Liver (tissue), 8 donors: ENCODE measurements at regions not wholly inside any gene's neighbourhood (a gene's known extent, or its start where the extent isn't known, plus 50 kb on each side); places are given as distances from the start of the nearest gene placed in this dataset.

Experiments
- DNase-seq: peaks from one replicate; pipeline ENCODE4 v3.0.0-alpha.2; 2017; ENCODE audit warnings: low spot score
- H3K27ac ChIP-seq, 2 donors: one replicate each; pipeline ENCODE4 v1.7.0; 2013; ENCODE audit warnings: inconsistent platforms in 2 of 2, low read length in 2 of 2, control low read depth in 1 of 2, low read depth in 1 of 2, mild to moderate bottlenecking in 1 of 2
- H3K27me3 ChIP-seq, 4 donors: one replicate each; pipeline versions ENCODE4 v1.6.1 to v1.7.0; 2013; ENCODE audit warnings: low read length in 3 of 4, inconsistent platforms in 1 of 4, mild to moderate bottlenecking in 1 of 4, moderate library complexity in 1 of 4; ENCODE audit not compliant: control insufficient read depth in 4 of 4, insufficient read depth in 4 of 4
- H3K36me3 ChIP-seq, 4 donors: one replicate each; pipeline versions ENCODE4 v1.6.1 to v1.7.0; 2013; ENCODE audit warnings: low read length in 3 of 4, mild to moderate bottlenecking in 3 of 4, low read depth in 1 of 4, moderate library complexity in 1 of 4; ENCODE audit not compliant: control insufficient read depth in 4 of 4, insufficient read depth in 3 of 4
- H3K4me1 ChIP-seq, 4 donors: one replicate each; pipeline versions ENCODE4 v1.6.1 to v1.7.0; 2013; ENCODE audit warnings: low read length in 3 of 4, mild to moderate bottlenecking in 3 of 4, moderate library complexity in 1 of 4; ENCODE audit not compliant: control insufficient read depth in 4 of 4, insufficient read depth in 4 of 4
- H3K4me3 ChIP-seq, 3 donors: one replicate each; pipeline versions ENCODE4 v1.6.1 to v1.7.0; 2013; ENCODE audit warnings: low read length in 3 of 3, control low read depth in 1 of 3, low read depth in 1 of 3, mild to moderate bottlenecking in 1 of 3
- H3K9ac ChIP-seq, 2 donors: one replicate each; pipeline ENCODE4 v1.7.0; 2013; ENCODE audit warnings: low read length in 2 of 2, mild to moderate bottlenecking in 2 of 2, moderate library complexity in 2 of 2, control low read depth in 1 of 2, low read depth in 1 of 2
- H3K9me3 ChIP-seq, 4 donors: one replicate each; pipeline versions ENCODE4 v1.6.1 to v1.7.0; 2013; ENCODE audit warnings: low read length in 3 of 4; ENCODE audit not compliant: control insufficient read depth in 4 of 4
- ATF3 ChIP-seq: IDR thresholded peaks from 2 replicates; pipeline ENCODE4 v1.6.1; 2016; ENCODE audit warnings: antibody characterized with exemption
- CTCF ChIP-seq: fragments of 150-350 bp; IDR thresholded peaks from 2 replicates; pipeline ENCODE4 v1.5.1; 2017; ENCODE audit warnings: improper control_type of control experiment, low read depth, low read length; ENCODE audit not compliant: missing input control
- FOXA1 ChIP-seq: IDR thresholded peaks from 2 replicates; pipeline ENCODE4 v1.6.1; 2016; ENCODE audit warnings: antibody characterized with exemption
- FOXA2 ChIP-seq: IDR thresholded peaks from 2 replicates; pipeline ENCODE4 v1.6.1; 2016; ENCODE audit warnings: antibody characterized with exemption
- GABPA ChIP-seq, 2 donors: IDR thresholded peaks in 1 of 2; conservative IDR thresholded peaks in 1 of 2; 2 replicates each; pipeline ENCODE4 v1.6.1; 2016; ENCODE audit warnings: antibody characterized with exemption in 2 of 2, mild to moderate bottlenecking in 1 of 2, moderate library complexity in 1 of 2
- HNF4A ChIP-seq, 2 donors: conservative IDR thresholded peaks; 2 replicates each; pipeline ENCODE4 v1.6.1; 2016; ENCODE audit warnings: antibody characterized with exemption in 2 of 2, mild to moderate bottlenecking in 2 of 2
- HNF4G ChIP-seq: IDR thresholded peaks from 2 replicates; pipeline ENCODE4 v1.6.1; 2016; ENCODE audit warnings: antibody characterized with exemption
- MAX ChIP-seq: IDR thresholded peaks from 2 replicates; pipeline ENCODE4 v1.6.1; 2016; ENCODE audit warnings: antibody characterized with exemption
- NR2F2 ChIP-seq: IDR thresholded peaks from 2 replicates; pipeline ENCODE4 v1.6.1; 2016; ENCODE audit warnings: antibody characterized with exemption
- RAD21 ChIP-seq, 2 donors: IDR thresholded peaks; 2 replicates each; pipeline ENCODE4 v1.6.1; 2016; ENCODE audit warnings: antibody characterized with exemption in 2 of 2, mild to moderate bottlenecking in 2 of 2
- REST ChIP-seq: IDR thresholded peaks from 2 replicates; pipeline ENCODE4 v1.6.1; 2016; ENCODE audit warnings: antibody characterized with exemption, mild to moderate bottlenecking
- RXRA ChIP-seq, 2 donors: IDR thresholded peaks; 2 replicates each; pipeline ENCODE4 v1.6.1; 2017 to 2018; ENCODE audit warnings: antibody characterized with exemption in 2 of 2, mild to moderate bottlenecking in 1 of 2
- SP1 ChIP-seq: IDR thresholded peaks from 2 replicates; pipeline ENCODE4 v1.6.1; 2018; ENCODE audit warnings: antibody characterized with exemption, mild to moderate bottlenecking
- TAF1 ChIP-seq: conservative IDR thresholded peaks from 2 replicates; pipeline ENCODE4 v1.6.1; 2016; ENCODE audit warnings: antibody characterized with exemption, mild to moderate bottlenecking
- YY1 ChIP-seq: IDR thresholded peaks from 2 replicates; pipeline ENCODE4 v1.6.1; 2016; ENCODE audit warnings: antibody characterized with exemption, mild to moderate bottlenecking
- ZBTB33 ChIP-seq: IDR thresholded peaks from 2 replicates; pipeline ENCODE4 v1.6.1; 2016; ENCODE audit warnings: antibody characterized with exemption
- WGBS: extraction: QIAGEN DNeasy Blood & Tissue Kit; methylation state at CpG from one replicate; pipeline ENCODE4 v1.1.7; 2013; 5-methylcytosine and 5-hydroxymethylcytosine counted together
- donor health status: healthy.
- donor health status: healthy.
- donor health status: healthy.
- donor health status: healthy.
- donor health status: healthy.

GRCh38 chr3:55286693-55287092, 200.4 kb downstream of the WNT5A start:
- Histone ChIP-seq H3K27ac (no peak overlapping the region), H3K9ac (no peak overlapping the region), H3K9me3 (no peaks in the 10 kb centered on the region), H3K4me1 (no peaks in the 10 kb centered on the region), H3K4me3 (no peak overlapping the region), H3K27me3 (peaks cover 0 to 2% (median 0%) of the 10 kb centered on the region in 4 donors), H3K36me3 (no peaks in the 10 kb centered on the region)
- WGBS: 23% methylated on average over 1 of the region's 1 CpG
- TF ChIP-seq FOXA1 (no peak), MAX (no peak), ZBTB33 (no peak), NR2F2 (no peak), REST (no peak), RXRA (IDR thresholded peaks at IDR 0.05) (no peak), FOXA2 (no peak), SP1 (no peak), TAF1 (no peak), HNF4A (conservative IDR thresholded peaks at IDR 0.05) (no peak), YY1 (no peak), HNF4G (no peak)
- DNase-seq: no peak

GRCh38 chr3:55285156-55285555, 201.9 kb downstream of the WNT5A start:
- Histone ChIP-seq H3K9me3 (no peaks in the 10 kb centered on the region), H3K27ac (no peak overlapping the region), H3K4me3 (no peak overlapping the region), H3K4me1 (no peaks in the 10 kb centered on the region), H3K36me3 (no peaks in the 10 kb centered on the region), H3K9ac (no peak overlapping the region), H3K27me3 (no peaks in the 10 kb centered on the region)
- no peak for DNase-seq
- TF ChIP-seq YY1: no peak
- no peak for TF ChIP-seq RXRA (IDR thresholded peaks at IDR 0.05)
- TF ChIP-seq SP1: no peak
- TF ChIP-seq RAD21 (IDR thresholded peaks at IDR 0.05): no peak
- no peak for TF ChIP-seq ATF3
- TF ChIP-seq ZBTB33: no peak
- no peak for TF ChIP-seq HNF4G
- TF ChIP-seq GABPA (IDR thresholded peaks at IDR 0.05 in 1 of 2, conservative IDR thresholded peaks at IDR 0.05 in 1 of 2): no peak
- TF ChIP-seq FOXA2: no peak
- TF ChIP-seq REST: no peak
- TF ChIP-seq NR2F2: no peak
- no peak for TF ChIP-seq CTCF
- TF ChIP-seq HNF4A (conservative IDR thresholded peaks at IDR 0.05): no peak
- WGBS: 58% methylated on average over 2 of the region's 2 CpGs
